ENCODE measurements at regions not wholly inside any gene's neighbourhood (a gene's known extent, or its start where the extent isn't known, plus 50 kb on each side); places are given as distances from the start of the nearest gene placed in this dataset.
A peak's percentile ranks its signal among the peaks of the same experiment; 100 is the strongest.

GRCh38 chr2:176833671-176834070, 378.9 kb upstream of the HNRNPA3 start:
- TF ChIP-seq FOXP2 (optimal IDR thresholded peaks at IDR 0.05; ENCODE audit: control extremely low read depth, extremely low read length, insufficient read depth), result no peak
- TF ChIP-seq POLR2AphosphoS5 (IDR thresholded peaks at IDR 0.05; ENCODE audit: borderline replicate concordance, low read depth, low read length), result no peak
- TF ChIP-seq EZH2 (IDR thresholded peaks at IDR 0.05), result no peak
- no peak for DNase-seq (ENCODE audit: low read depth, low spot score)

GRCh38 chr2:176834226-176834625, 378.4 kb upstream of the HNRNPA3 start:
- H3K27ac ChIP-seq, result no peak overlapping the region
- H3K36me3 ChIP-seq (ENCODE audit: insufficient read depth, low read length), result no peaks in the 10 kb centered on the region
- TF ChIP-seq EZH2 (IDR thresholded peaks at IDR 0.05) (no peak), POLR2AphosphoS5 (IDR thresholded peaks at IDR 0.05; ENCODE audit: borderline replicate concordance, low read depth, low read length) (no peak), FOXP2 (optimal IDR thresholded peaks at IDR 0.05; ENCODE audit: control extremely low read depth, extremely low read length, insufficient read depth) (no peak)
- DNase-seq (ENCODE audit: low read depth, low spot score), result no peak
- H3K4me3 ChIP-seq, result no peak overlapping the region
- peaks cover 5% of the 10 kb centered on the region; the same call in 1 of the 2 replicates for H3K9me3 ChIP-seq (ENCODE audit: low read depth, low read length)
- H3K9ac ChIP-seq (ENCODE audit: insufficient read length), result no peak overlapping the region

More at GRCh38 chr2:176833671-176834070, 378.9 kb upstream of the HNRNPA3 start:
- no peak overlapping the region for H3K9ac ChIP-seq (ENCODE audit: insufficient read length)
- H3K9me3 ChIP-seq (ENCODE audit: low read depth, low read length), result peaks cover 5% of the 10 kb centered on the region; the same call in 1 of the 2 replicates
- no peak overlapping the region for H3K4me3 ChIP-seq
- H3K36me3 ChIP-seq (ENCODE audit: insufficient read depth, low read length), result no peaks in the 10 kb centered on the region
- no peak overlapping the region for H3K27ac ChIP-seq

- no peak overlapping the region for H3K27ac ChIP-seq
These were observed 369.4 kb upstream of the HNRNPA3 start for GRCh38 chr2:176843208-176843607.

GRCh38 chr2:176844461-176844860, 368.1 kb upstream of the HNRNPA3 start:
- Histone ChIP-seq H3K4me3 (no peak overlapping the region), H3K36me3 (ENCODE audit: insufficient read depth, low read length) (no peaks in the 10 kb centered on the region), H3K27ac (no peak overlapping the region), H3K9ac (ENCODE audit: insufficient read length) (no peak overlapping the region), H3K9me3 (ENCODE audit: low read depth, low read length) (no peaks in the 10 kb centered on the region)
- no peak for DNase-seq (ENCODE audit: low read depth, low spot score)
- TF ChIP-seq POLR2AphosphoS5 (IDR thresholded peaks at IDR 0.05; ENCODE audit: borderline replicate concordance, low read depth, low read length) (no peak), EZH2 (IDR thresholded peaks at IDR 0.05) (no peak), FOXP2 (optimal IDR thresholded peaks at IDR 0.05; ENCODE audit: control extremely low read depth, extremely low read length, insufficient read depth) (no peak)

More at GRCh38 chr2:176843208-176843607, 369.4 kb upstream of the HNRNPA3 start:
- H3K9ac ChIP-seq (ENCODE audit: insufficient read length), result no peak overlapping the region
- DNase-seq (ENCODE audit: low read depth, low spot score), result no peak
- no peaks in the 10 kb centered on the region for H3K9me3 ChIP-seq (ENCODE audit: low read depth, low read length)
- H3K4me3 ChIP-seq, result no peak overlapping the region
- no peaks in the 10 kb centered on the region for H3K36me3 ChIP-seq (ENCODE audit: insufficient read depth, low read length)
- TF ChIP-seq EZH2 (IDR thresholded peaks at IDR 0.05), result no peak

GRCh38 chr2:176845718-176846117, 366.9 kb upstream of the HNRNPA3 start:
- Histone ChIP-seq H3K9ac (ENCODE audit: insufficient read length) (no peak overlapping the region), H3K36me3 (ENCODE audit: insufficient read depth, low read length) (no peaks in the 10 kb centered on the region), H3K4me3 (no peak overlapping the region), H3K9me3 (ENCODE audit: low read depth, low read length) (no peaks in the 10 kb centered on the region), H3K27ac (no peak overlapping the region)
- TF ChIP-seq POLR2AphosphoS5 (IDR thresholded peaks at IDR 0.05; ENCODE audit: borderline replicate concordance, low read depth, low read length), result no peak
- no peak for TF ChIP-seq EZH2 (IDR thresholded peaks at IDR 0.05)
- TF ChIP-seq FOXP2 (optimal IDR thresholded peaks at IDR 0.05; ENCODE audit: control extremely low read depth, extremely low read length, insufficient read depth), result no peak
- no peak for DNase-seq (ENCODE audit: low read depth, low spot score)

GRCh38 chr2:176847575-176847974, 365.0 kb upstream of the HNRNPA3 start:
- Histone ChIP-seq H3K9ac (ENCODE audit: insufficient read length) (no peak overlapping the region), H3K36me3 (ENCODE audit: insufficient read depth, low read length) (no peaks in the 10 kb centered on the region), H3K9me3 (ENCODE audit: low read depth, low read length) (no peaks in the 10 kb centered on the region), H3K4me3 (0 out of 2 replicates have a peak overlapping the region, but pooled peaks have one; percentile 7), H3K27ac (no peak overlapping the region)
- no peak for TF ChIP-seq FOXP2 (optimal IDR thresholded peaks at IDR 0.05; ENCODE audit: control extremely low read depth, extremely low read length, insufficient read depth)
- TF ChIP-seq EZH2 (IDR thresholded peaks at IDR 0.05), result no peak
- TF ChIP-seq POLR2AphosphoS5 (IDR thresholded peaks at IDR 0.05; ENCODE audit: borderline replicate concordance, low read depth, low read length), result no peak
- no peak for DNase-seq (ENCODE audit: low read depth, low spot score)

GRCh38 chr2:176848844-176849243, 363.8 kb upstream of the HNRNPA3 start:
- DNase-seq (ENCODE audit: low read depth, low spot score), result no peak
- no peak for TF ChIP-seq EZH2 (IDR thresholded peaks at IDR 0.05)
- no peak for TF ChIP-seq POLR2AphosphoS5 (IDR thresholded peaks at IDR 0.05; ENCODE audit: borderline replicate concordance, low read depth, low read length)
- TF ChIP-seq FOXP2 (optimal IDR thresholded peaks at IDR 0.05; ENCODE audit: control extremely low read depth, extremely low read length, insufficient read depth), result no peak
- H3K9ac ChIP-seq (ENCODE audit: insufficient read length), result no peak overlapping the region
- no peak overlapping the region for H3K4me3 ChIP-seq
- no peaks in the 10 kb centered on the region for H3K9me3 ChIP-seq (ENCODE audit: low read depth, low read length)
- H3K36me3 ChIP-seq (ENCODE audit: insufficient read depth, low read length), result no peaks in the 10 kb centered on the region
- H3K27ac ChIP-seq, result no peak overlapping the region

GRCh38 chr2:176851200-176851888, 361.2 kb upstream of the HNRNPA3 start:
- no peaks in the 10 kb centered on the region for H3K9me3 ChIP-seq (ENCODE audit: low read depth, low read length)
- no peak overlapping the region for H3K9ac ChIP-seq (ENCODE audit: insufficient read length)
- no peak for TF ChIP-seq FOXP2 (optimal IDR thresholded peaks at IDR 0.05; ENCODE audit: control extremely low read depth, extremely low read length, insufficient read depth)
- TF ChIP-seq EZH2 (IDR thresholded peaks at IDR 0.05), result no peak
- TF ChIP-seq POLR2AphosphoS5 (IDR thresholded peaks at IDR 0.05; ENCODE audit: borderline replicate concordance, low read depth, low read length), result no peak
- H3K27ac ChIP-seq, result no peak overlapping the region
- no peaks in the 10 kb centered on the region for H3K36me3 ChIP-seq (ENCODE audit: insufficient read depth, low read length)
- no peak for DNase-seq (ENCODE audit: low read depth, low spot score)
- H3K4me3 ChIP-seq, result peak overlapping the region; percentile 30
